DOHH2 (cell line): ENCODE measurements at regions not wholly inside any gene's neighbourhood (a gene's known extent, or its start where the extent isn't known, plus 50 kb on each side); places are given as distances from the start of the nearest gene placed in this dataset.

Experiments
- H3F3A ChIP-seq: fragments of 200-600 bp; sonication (generic), shearing (Covaris generic); 2 replicates; pipeline ENCODE4 v1.6.0; 2016; ENCODE audit warnings: antibody characterized with exemption, mild to moderate bottlenecking; ENCODE audit not compliant: control insufficient read depth, insufficient read depth
- H3K27ac ChIP-seq: fragments of 200-600 bp; sonication (generic); 2 replicates; pipeline ENCODE4 v1.5.1; 2014; ENCODE audit warnings: low read depth, mild to moderate bottlenecking, low read length, moderate library complexity
- H3K27me3 ChIP-seq: fragments of 200-600 bp; sonication (generic); 2 replicates; pipeline ENCODE4 v1.6.1; 2014; ENCODE audit warnings: mild to moderate bottlenecking, low read length, mixed read lengths; ENCODE audit not compliant: control insufficient read depth
- H3K36me3 ChIP-seq: fragments of 200-600 bp; sonication (generic); 2 replicates; pipeline ENCODE4 v1.6.1; 2014; ENCODE audit warnings: mild to moderate bottlenecking, low read length, moderate library complexity, mixed read lengths; ENCODE audit not compliant: control insufficient read depth
- H3K4me1 ChIP-seq: fragments of 200-600 bp; sonication (generic); 2 replicates; pipeline ENCODE4 v1.6.1; 2014; ENCODE audit warnings: mild to moderate bottlenecking, low read length, mixed read lengths; ENCODE audit not compliant: control insufficient read depth
- H3K4me2 ChIP-seq: fragments of 200-600 bp; sonication (generic); 2 replicates; pipeline ENCODE4 v1.6.0; 2014; ENCODE audit warnings: mild to moderate bottlenecking, low read length, moderate library complexity
- H3K4me3 ChIP-seq: fragments of 200-600 bp; sonication (generic); 2 replicates; pipeline ENCODE4 v1.5.1; 2014; ENCODE audit warnings: mild to moderate bottlenecking, low read length, mixed read lengths
- H3K79me2 ChIP-seq: fragments of 200-600 bp; sonication (generic); 2 replicates; pipeline ENCODE4 v1.6.1; 2014; ENCODE audit warnings: mild to moderate bottlenecking, low read length, mixed read lengths; ENCODE audit not compliant: control insufficient read depth
- H3K9me2 ChIP-seq: fragments of 200-600 bp; sonication (generic); replicated peaks from 2 replicates; pipeline ENCODE4 v1.6.1; 2014; ENCODE audit warnings: mild to moderate bottlenecking, low read length, mixed read lengths; ENCODE audit not compliant: control insufficient read depth
- H3K9me3 ChIP-seq: fragments of 200-600 bp; sonication (generic); 2 replicates; pipeline ENCODE4 v1.6.1; 2014; ENCODE audit warnings: antibody characterized with exemption, low read length, mixed read lengths; ENCODE audit not compliant: control insufficient read depth, insufficient read depth
- H4K20me1 ChIP-seq: fragments of 200-600 bp; sonication (generic); 2 replicates; pipeline ENCODE4 v1.6.0; 2014; ENCODE audit warnings: low read depth, mild to moderate bottlenecking, antibody characterized with exemption, low read length, moderate library complexity; ENCODE audit not compliant: control insufficient read depth, insufficient read depth
- CTCF ChIP-seq: fragments of 200-600 bp; sonication (generic); IDR thresholded peaks from one replicate; pipeline ENCODE4 v1.5.1; 2014; ENCODE audit warnings: antibody characterized with exemption, mild to moderate bottlenecking, low read depth, low read length; ENCODE audit not compliant: poor library complexity, severe bottlenecking
- EZH2phosphoT487 ChIP-seq: fragments of 200-600 bp; sonication (generic); IDR thresholded peaks from 2 replicates; pipeline ENCODE4 v1.6.1; 2017; ENCODE audit warnings: borderline replicate concordance, mild to moderate bottlenecking, antibody characterized with exemption, low read length, moderate library complexity, mixed read lengths

GRCh38 chr1:238611406-238611805 is 720.7 kb upstream of the ZP4 start:
- Histone ChIP-seq H3K9me3 (no peaks in the 10 kb centered on the region), H3K4me1 (no peaks in the 10 kb centered on the region), H3K79me2 (no peaks in the 10 kb centered on the region)

GRCh38 chr1:238608144-238608543 is 717.4 kb upstream of the ZP4 start:
- Histone ChIP-seq H3K27me3 (no peaks in the 10 kb centered on the region), H3K4me2 (no peak overlapping the region), H3K4me3 (no peak overlapping the region), H3K9me2 (no peaks in the 10 kb centered on the region), H3F3A (no peaks in the 10 kb centered on the region), H3K9me3 (no peaks in the 10 kb centered on the region), H4K20me1 (no peaks in the 10 kb centered on the region), H3K4me1 (no peaks in the 10 kb centered on the region), H3K27ac (no peak overlapping the region), H3K36me3 (no peaks in the 10 kb centered on the region), H3K79me2 (no peaks in the 10 kb centered on the region)
- no peak for TF ChIP-seq EZH2phosphoT487

More at GRCh38 chr1:238611406-238611805, 720.7 kb upstream of the ZP4 start:
- H3K4me2 ChIP-seq, result no peak overlapping the region
- no peaks in the 10 kb centered on the region for H3K36me3 ChIP-seq
- no peaks in the 10 kb centered on the region for H4K20me1 ChIP-seq
- H3K4me3 ChIP-seq, result no peak overlapping the region
- no peak overlapping the region for H3K27ac ChIP-seq
- TF ChIP-seq CTCF, result no peak
- TF ChIP-seq EZH2phosphoT487, result no peak
- no peaks in the 10 kb centered on the region for H3F3A ChIP-seq
- H3K9me2 ChIP-seq, result no peaks in the 10 kb centered on the region
- no peaks in the 10 kb centered on the region for H3K27me3 ChIP-seq

- no peaks in the 10 kb centered on the region for H3K79me2 ChIP-seq
- no peaks in the 10 kb centered on the region for H3K9me3 ChIP-seq
- no peaks in the 10 kb centered on the region for H3K27me3 ChIP-seq
- no peaks in the 10 kb centered on the region for H4K20me1 ChIP-seq
- no peak overlapping the region for H3K4me3 ChIP-seq
- no peaks in the 10 kb centered on the region for H3K36me3 ChIP-seq
- H3K4me1 ChIP-seq, result no peaks in the 10 kb centered on the region
- no peaks in the 10 kb centered on the region for H3F3A ChIP-seq
- no peak overlapping the region for H3K27ac ChIP-seq
- TF ChIP-seq EZH2phosphoT487 (no peak), CTCF (no peak)
- H3K9me2 ChIP-seq, result no peaks in the 10 kb centered on the region
- H3K4me2 ChIP-seq, result no peak overlapping the region
Observed at GRCh38 chr1:238606896-238607295, 716.2 kb upstream of the ZP4 start.

GRCh38 chr1:238606457-238606856 is 715.7 kb upstream of the ZP4 start:
- TF ChIP-seq CTCF (no peak), EZH2phosphoT487 (no peak)
- Histone ChIP-seq H4K20me1 (no peaks in the 10 kb centered on the region), H3K27ac (no peak overlapping the region), H3K4me2 (no peak overlapping the region), H3K9me2 (no peaks in the 10 kb centered on the region), H3K79me2 (no peaks in the 10 kb centered on the region), H3K4me1 (no peaks in the 10 kb centered on the region), H3K4me3 (no peak overlapping the region), H3K36me3 (no peaks in the 10 kb centered on the region), H3K27me3 (no peaks in the 10 kb centered on the region), H3F3A (no peaks in the 10 kb centered on the region), H3K9me3 (no peaks in the 10 kb centered on the region)
